DND-41 (cell line): ENCODE measurements at regions not wholly inside any gene's neighbourhood (a gene's known extent, or its start where the extent isn't known, plus 50 kb on each side); places are given as distances from the start of the nearest gene placed in this dataset.

Source experiments
- CTCF ChIP-seq: IDR thresholded peaks from 2 replicates; pipeline ENCODE4 v1.5.1; 2012; ENCODE audit warnings: borderline replicate concordance, low read length, moderate library complexity, mild to moderate bottlenecking; ENCODE audit not compliant: poor library complexity, severe bottlenecking; ENCODE audit errors: extremely low read depth
- EZH2 ChIP-seq: IDR thresholded peaks from 3 replicates; pipeline ENCODE4 v1.6.1; 2012; ENCODE audit warnings: borderline replicate concordance, low read depth, mild to moderate bottlenecking, moderate library complexity, low read length, inconsistent platforms; ENCODE audit not compliant: severe bottlenecking

- no peak for TF ChIP-seq CTCF
- no peak for TF ChIP-seq EZH2
These were observed 255.7 kb upstream of the FMN2 start for GRCh38 chr1:239835946-239836440.
